ENCODE measurements at regions not wholly inside any gene's neighbourhood (a gene's known extent, or its start where the extent isn't known, plus 50 kb on each side); places are given as distances from the start of the nearest gene placed in this dataset.

DNA sequence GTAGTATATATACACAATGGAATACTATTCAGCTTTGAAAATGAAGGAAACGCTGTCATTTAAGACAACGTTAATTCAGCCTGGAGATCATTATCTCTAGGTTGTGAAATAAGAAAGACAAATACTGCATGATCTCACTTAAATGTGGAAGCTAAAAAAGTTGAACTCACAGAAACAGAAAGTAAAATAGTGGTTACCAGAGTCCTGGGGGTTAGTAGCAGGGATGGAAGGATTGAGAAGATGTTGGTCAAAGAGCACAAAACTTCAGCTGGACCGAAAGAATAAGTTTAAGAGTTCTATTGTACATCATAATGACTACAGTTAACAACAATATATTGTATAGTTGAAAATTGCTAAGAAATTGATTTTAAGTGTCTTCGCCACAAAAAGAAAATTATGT lies 670.3 kb downstream of the NR4A2 start:
- TF ChIP-seq FOXK1 (CRISPR knock-in tag; IDR thresholded peaks at IDR 0.05) (no peak), NFYB (CRISPR knock-in tag; conservative IDR thresholded peaks at IDR 0.05; ENCODE audit: low read depth) (no peak), ZBTB21 (CRISPR knock-in tag; IDR thresholded peaks at IDR 0.05; ENCODE audit: borderline replicate concordance) (no peak), TP53 (CRISPR knock-in tag; IDR thresholded peaks at IDR 0.05) (no peak), GRHL2 (CRISPR knock-in tag; IDR thresholded peaks at IDR 0.05; ENCODE audit: insufficient replicate concordance, severe bottlenecking) (no peak), ZNF232 (CRISPR knock-in tag; IDR thresholded peaks at IDR 0.05) (no peak), CREB1 (CRISPR knock-in tag; IDR thresholded peaks at IDR 0.05) (no peak)
- TF ChIP-seq, protein P1, sequence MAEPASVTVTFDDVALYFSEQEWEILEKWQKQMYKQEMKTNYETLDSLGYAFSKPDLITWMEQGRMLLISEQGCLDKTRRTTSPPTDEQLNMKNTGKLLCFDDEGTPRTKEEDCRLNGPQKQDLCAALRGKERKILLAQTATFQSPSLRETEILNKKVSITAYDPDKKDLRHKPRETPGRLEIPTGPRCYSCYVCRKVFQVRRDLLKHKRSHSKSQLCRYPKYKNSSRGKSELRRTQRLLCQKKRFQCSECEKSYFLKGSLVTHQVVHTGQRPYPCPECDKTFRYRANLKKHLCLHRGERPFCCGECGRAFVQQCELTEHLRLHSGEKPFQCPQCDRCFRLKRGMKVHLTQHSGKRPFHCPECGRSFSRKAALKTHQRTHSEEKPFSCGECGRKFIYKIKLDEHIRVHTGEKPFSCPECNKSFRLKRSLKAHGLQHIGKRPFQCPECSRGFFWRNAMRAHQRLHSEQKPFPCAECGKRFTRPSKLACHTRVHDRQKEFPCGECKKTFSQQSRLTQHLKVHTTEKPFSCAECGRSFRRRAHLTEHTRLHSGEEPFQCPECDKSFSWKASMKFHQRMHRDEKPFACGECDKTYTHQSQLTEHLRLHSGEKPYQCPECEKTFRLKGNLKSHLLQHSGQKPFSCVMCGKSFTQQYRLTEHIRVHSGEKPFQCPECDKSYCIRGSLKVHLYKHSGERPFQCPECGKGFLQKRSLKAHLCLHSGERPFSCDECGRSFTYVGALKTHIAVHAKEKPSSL (CRISPR knock-in tag; conservative IDR thresholded peaks at IDR 0.05): no peak
- TF ChIP-seq, protein P2, sequence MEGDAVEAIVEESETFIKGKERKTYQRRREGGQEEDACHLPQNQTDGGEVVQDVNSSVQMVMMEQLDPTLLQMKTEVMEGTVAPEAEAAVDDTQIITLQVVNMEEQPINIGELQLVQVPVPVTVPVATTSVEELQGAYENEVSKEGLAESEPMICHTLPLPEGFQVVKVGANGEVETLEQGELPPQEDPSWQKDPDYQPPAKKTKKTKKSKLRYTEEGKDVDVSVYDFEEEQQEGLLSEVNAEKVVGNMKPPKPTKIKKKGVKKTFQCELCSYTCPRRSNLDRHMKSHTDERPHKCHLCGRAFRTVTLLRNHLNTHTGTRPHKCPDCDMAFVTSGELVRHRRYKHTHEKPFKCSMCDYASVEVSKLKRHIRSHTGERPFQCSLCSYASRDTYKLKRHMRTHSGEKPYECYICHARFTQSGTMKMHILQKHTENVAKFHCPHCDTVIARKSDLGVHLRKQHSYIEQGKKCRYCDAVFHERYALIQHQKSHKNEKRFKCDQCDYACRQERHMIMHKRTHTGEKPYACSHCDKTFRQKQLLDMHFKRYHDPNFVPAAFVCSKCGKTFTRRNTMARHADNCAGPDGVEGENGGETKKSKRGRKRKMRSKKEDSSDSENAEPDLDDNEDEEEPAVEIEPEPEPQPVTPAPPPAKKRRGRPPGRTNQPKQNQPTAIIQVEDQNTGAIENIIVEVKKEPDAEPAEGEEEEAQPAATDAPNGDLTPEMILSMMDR (IDR thresholded peaks at IDR 0.05): no peak
- TF ChIP-seq, protein P3, sequence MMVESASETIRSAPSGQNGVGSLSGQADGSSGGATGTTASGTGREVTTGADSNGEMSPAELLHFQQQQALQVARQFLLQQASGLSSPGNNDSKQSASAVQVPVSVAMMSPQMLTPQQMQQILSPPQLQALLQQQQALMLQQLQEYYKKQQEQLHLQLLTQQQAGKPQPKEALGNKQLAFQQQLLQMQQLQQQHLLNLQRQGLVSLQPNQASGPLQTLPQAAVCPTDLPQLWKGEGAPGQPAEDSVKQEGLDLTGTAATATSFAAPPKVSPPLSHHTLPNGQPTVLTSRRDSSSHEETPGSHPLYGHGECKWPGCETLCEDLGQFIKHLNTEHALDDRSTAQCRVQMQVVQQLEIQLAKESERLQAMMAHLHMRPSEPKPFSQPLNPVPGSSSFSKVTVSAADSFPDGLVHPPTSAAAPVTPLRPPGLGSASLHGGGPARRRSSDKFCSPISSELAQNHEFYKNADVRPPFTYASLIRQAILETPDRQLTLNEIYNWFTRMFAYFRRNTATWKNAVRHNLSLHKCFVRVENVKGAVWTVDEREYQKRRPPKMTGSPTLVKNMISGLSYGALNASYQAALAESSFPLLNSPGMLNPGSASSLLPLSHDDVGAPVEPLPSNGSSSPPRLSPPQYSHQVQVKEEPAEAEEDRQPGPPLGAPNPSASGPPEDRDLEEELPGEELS (CRISPR knock-in tag; IDR thresholded peaks at IDR 0.05): no peak
- TF ChIP-seq, protein P4, sequence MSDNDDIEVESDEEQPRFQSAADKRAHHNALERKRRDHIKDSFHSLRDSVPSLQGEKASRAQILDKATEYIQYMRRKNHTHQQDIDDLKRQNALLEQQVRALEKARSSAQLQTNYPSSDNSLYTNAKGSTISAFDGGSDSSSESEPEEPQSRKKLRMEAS (CRISPR knock-in tag; IDR thresholded peaks at IDR 0.05): no peak
- TF ChIP-seq, protein P5, sequence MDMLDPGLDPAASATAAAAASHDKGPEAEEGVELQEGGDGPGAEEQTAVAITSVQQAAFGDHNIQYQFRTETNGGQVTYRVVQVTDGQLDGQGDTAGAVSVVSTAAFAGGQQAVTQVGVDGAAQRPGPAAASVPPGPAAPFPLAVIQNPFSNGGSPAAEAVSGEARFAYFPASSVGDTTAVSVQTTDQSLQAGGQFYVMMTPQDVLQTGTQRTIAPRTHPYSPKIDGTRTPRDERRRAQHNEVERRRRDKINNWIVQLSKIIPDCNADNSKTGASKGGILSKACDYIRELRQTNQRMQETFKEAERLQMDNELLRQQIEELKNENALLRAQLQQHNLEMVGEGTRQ (CRISPR knock-in tag; IDR thresholded peaks at IDR 0.05): no peak
